ENCODE measurements at regions not wholly inside any gene's neighbourhood (a gene's known extent, or its start where the extent isn't known, plus 50 kb on each side); places are given as distances from the start of the nearest gene placed in this dataset.

DNA sequence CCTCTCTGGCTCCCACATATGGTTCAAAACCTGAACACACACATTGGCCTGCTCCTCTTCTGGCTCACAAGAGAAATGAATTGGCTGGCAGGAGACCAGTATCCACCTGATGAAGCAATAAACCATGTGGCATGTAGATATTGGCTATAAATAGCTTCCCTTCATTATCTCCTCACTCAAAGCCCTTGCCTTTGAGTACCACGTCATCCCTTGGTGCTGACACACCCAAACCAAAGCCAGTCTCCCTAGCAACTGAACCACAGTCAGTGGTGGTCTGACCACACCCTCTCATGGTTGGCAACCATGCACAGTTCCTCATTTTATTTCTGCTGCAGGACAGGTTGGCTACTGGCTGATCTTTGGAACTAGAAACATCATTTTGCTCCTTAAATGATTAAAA is 98.8 kb downstream of the ZNF621 start:
- no peaks in the 10 kb centered on the region for H3K36me3 ChIP-seq (ENCODE audit: insufficient read depth, low read length)
- POLR2A ChIA-PET (ENCODE audit: partially characterized antibody): no interaction called here
- intact Hi-C loops (cut with micrococcal nuclease): no loop called here
- CTCF ChIA-PET (ENCODE audit: partially characterized antibody): no interaction called here
- no peak overlapping the region for H3K27ac ChIP-seq (ENCODE audit: low read depth, low read length)
- peaks cover 0 to 12% (median 3%) of the 10 kb centered on the region in 8 donors for H3K9me3 Mint-ChIP-seq
- no peak overlapping the region for H3K4me3 Mint-ChIP-seq
- DNase-seq: peak in 4 of 5 donors; percentile 3 to 31 (median 12)
- H3K27me3 Mint-ChIP-seq: peaks cover 5 to 14% of the 10 kb centered on the region in 2 donors
- no peak overlapping the region for H3K4me3 ChIP-seq (ENCODE audit: low read length in 2 of 2)
- no peaks in the 10 kb centered on the region for H3K4me1 Mint-ChIP-seq
- H3K4me1 ChIP-seq (ENCODE audit: insufficient read depth, low read length): no peaks in the 10 kb centered on the region
- H3K27me3 ChIP-seq (ENCODE audit: insufficient read depth, low read length): no peaks in the 10 kb centered on the region
- H3K9me3 ChIP-seq (ENCODE audit: control insufficient read depth in 1 of 2, low read length in 2 of 2): no peaks in the 10 kb centered on the region
- H3K27ac Mint-ChIP-seq: no peak overlapping the region
- peaks cover 0 to under 1% of the 10 kb centered on the region in 2 donors for H3K36me3 Mint-ChIP-seq

GRCh38 chr3:40624189-40624769 is 99.5 kb downstream of the ZNF621 start:
- Mint-ChIP-seq H3K36me3 (peaks cover 0 to 3% of the 10 kb centered on the region in 2 donors), H3K27me3 (peaks cover 5 to 14% of the 10 kb centered on the region in 2 donors), H3K4me3 (no peak overlapping the region), H3K27ac (no peak overlapping the region), H3K4me1 (no peaks in the 10 kb centered on the region), H3K9me3 (peaks cover 0 to 15% (median 7%) of the 10 kb centered on the region in 8 donors)
- POLR2A ChIA-PET (ENCODE audit: partially characterized antibody): no interaction called here
- H3K27me3 ChIP-seq (ENCODE audit: insufficient read depth, low read length): no peaks in the 10 kb centered on the region
- no peaks in the 10 kb centered on the region for H3K9me3 ChIP-seq (ENCODE audit: control insufficient read depth in 1 of 2, low read length in 2 of 2)
- CTCF ChIA-PET (ENCODE audit: partially characterized antibody): no interaction called here
- intact Hi-C loops (cut with micrococcal nuclease): no loop called here
- H3K36me3 ChIP-seq (ENCODE audit: insufficient read depth, low read length): no peaks in the 10 kb centered on the region
- no peak overlapping the region for H3K27ac ChIP-seq (ENCODE audit: low read depth, low read length)
- no peaks in the 10 kb centered on the region for H3K4me1 ChIP-seq (ENCODE audit: insufficient read depth, low read length)
- DNase-seq: no peak
- no peak overlapping the region for H3K4me3 ChIP-seq (ENCODE audit: low read length in 2 of 2)

DNA sequence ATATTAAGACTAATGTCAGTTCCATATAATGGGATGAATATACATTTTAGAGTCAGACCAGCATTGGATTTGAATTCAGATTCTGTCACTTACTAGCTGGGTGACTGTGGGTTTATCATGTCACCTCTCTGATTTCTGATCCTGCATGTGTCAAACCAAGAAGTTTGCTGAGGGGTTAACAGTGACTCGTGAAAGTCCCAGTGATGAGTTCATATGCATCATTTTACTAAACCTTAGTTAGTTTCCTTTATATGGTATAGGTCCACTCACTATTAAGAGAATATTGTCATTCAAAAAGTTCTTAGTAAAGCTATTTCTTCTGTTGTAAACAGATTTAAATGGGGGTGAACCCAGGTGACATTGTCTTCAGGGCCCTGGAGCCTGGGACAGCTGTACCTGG is 102.3 kb downstream of the ZNF621 start:
- no peaks in the 10 kb centered on the region for H3K36me3 ChIP-seq (ENCODE audit: insufficient read depth, low read length)
- H3K27me3 ChIP-seq (ENCODE audit: insufficient read depth, low read length): no peaks in the 10 kb centered on the region
- H3K9me3 ChIP-seq (ENCODE audit: control insufficient read depth in 1 of 2, low read length in 2 of 2): no peaks in the 10 kb centered on the region
- peaks cover 8 to 14% of the 10 kb centered on the region in 2 donors for H3K27me3 Mint-ChIP-seq
- no peaks in the 10 kb centered on the region for H3K4me1 Mint-ChIP-seq
- H3K27ac Mint-ChIP-seq: no peak overlapping the region
- POLR2A ChIA-PET (ENCODE audit: partially characterized antibody): no interaction called here
- H3K36me3 Mint-ChIP-seq: peaks cover 0 to 3% of the 10 kb centered on the region in 2 donors
- H3K9me3 Mint-ChIP-seq: peaks cover 0 to 30% (median 14%) of the 10 kb centered on the region in 8 donors
- no peak overlapping the region for H3K4me3 ChIP-seq (ENCODE audit: low read length in 2 of 2)
- intact Hi-C loops (cut with micrococcal nuclease): no loop called here
- H3K4me3 Mint-ChIP-seq: no peak overlapping the region
- CTCF ChIA-PET (ENCODE audit: partially characterized antibody): no interaction called here
- DNase-seq: no peak
- no peaks in the 10 kb centered on the region for H3K4me1 ChIP-seq (ENCODE audit: insufficient read depth, low read length)
- H3K27ac ChIP-seq (ENCODE audit: low read depth, low read length): no peak overlapping the region

- Mint-ChIP-seq H3K4me3 (no peak overlapping the region), H3K27ac (no peak overlapping the region), H3K27me3 (peaks cover 3 to 11% of the 10 kb centered on the region in 2 donors), H3K9me3 (peaks cover 0 to 36% (median 25%) of the 10 kb centered on the region in 8 donors), H3K36me3 (peaks cover 0 to 8% of the 10 kb centered on the region in 2 donors), H3K4me1 (no peaks in the 10 kb centered on the region)
- no peaks in the 10 kb centered on the region for H3K27me3 ChIP-seq (ENCODE audit: insufficient read depth, low read length)
- no peaks in the 10 kb centered on the region for H3K9me3 ChIP-seq (ENCODE audit: control insufficient read depth in 1 of 2, low read length in 2 of 2)
- intact Hi-C loops (cut with micrococcal nuclease): no loop called here
- H3K4me1 ChIP-seq (ENCODE audit: insufficient read depth, low read length): no peaks in the 10 kb centered on the region
- no peak overlapping the region for H3K4me3 ChIP-seq (ENCODE audit: low read length in 2 of 2)
- H3K27ac ChIP-seq (ENCODE audit: low read depth, low read length): no peak overlapping the region
- ChIA-PET CTCF (ENCODE audit: partially characterized antibody) (no interaction called here), POLR2A (ENCODE audit: partially characterized antibody) (no interaction called here)
- DNase-seq: no peak
- H3K36me3 ChIP-seq (ENCODE audit: insufficient read depth, low read length): no peaks in the 10 kb centered on the region
Observed at GRCh38 chr3:40628984-40629383, 104.2 kb downstream of the ZNF621 start.

DNA sequence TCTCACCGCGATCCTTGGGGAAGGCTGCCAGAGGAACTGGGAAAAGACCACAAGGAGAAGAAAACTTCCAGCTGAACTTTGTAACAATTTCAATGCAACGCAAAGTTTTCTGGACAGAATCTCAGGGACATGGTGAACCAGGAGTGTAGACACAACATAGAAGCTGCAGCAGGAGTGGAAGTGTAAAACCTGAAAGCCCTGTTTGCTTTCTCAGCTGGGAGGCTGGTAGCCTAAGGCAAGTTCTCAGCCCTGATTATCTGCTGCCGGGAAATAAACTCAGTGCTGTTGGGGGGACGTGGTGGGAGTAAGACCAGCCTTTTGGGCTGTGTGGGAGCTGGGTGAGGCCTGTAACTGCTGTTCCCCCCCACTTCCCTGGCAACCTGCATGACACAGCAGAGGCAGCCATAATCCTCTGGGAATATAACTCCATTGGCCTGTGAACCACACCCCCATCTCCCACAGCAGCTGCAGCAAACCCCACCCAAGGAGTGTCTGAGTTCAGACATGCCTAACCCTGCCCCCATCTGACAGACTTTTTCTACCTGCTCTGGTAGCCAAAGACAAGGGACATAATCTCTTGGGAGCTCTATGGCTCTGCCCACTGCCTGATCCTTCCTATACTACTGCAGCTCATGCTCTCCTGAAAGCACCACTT is 106.7 kb downstream of the ZNF621 start:
- H3K27ac ChIP-seq (ENCODE audit: low read depth, low read length): no peak overlapping the region
- H3K36me3 Mint-ChIP-seq: peaks cover 0 to 8% of the 10 kb centered on the region in 2 donors
- H3K36me3 ChIP-seq (ENCODE audit: insufficient read depth, low read length): no peaks in the 10 kb centered on the region
- no peak overlapping the region for H3K4me3 Mint-ChIP-seq
- no peaks in the 10 kb centered on the region for H3K4me1 ChIP-seq (ENCODE audit: insufficient read depth, low read length)
- DNase-seq: no peak
- H3K9me3 Mint-ChIP-seq: peaks cover 0 to 38% (median 25%) of the 10 kb centered on the region in 8 donors
- H3K4me1 Mint-ChIP-seq: no peaks in the 10 kb centered on the region
- no peak overlapping the region for H3K27ac Mint-ChIP-seq
- H3K27me3 ChIP-seq (ENCODE audit: insufficient read depth, low read length): no peaks in the 10 kb centered on the region
- H3K27me3 Mint-ChIP-seq: peaks cover 6% of the 10 kb centered on the region in 2 donors
- ChIA-PET CTCF (ENCODE audit: partially characterized antibody) (no interaction called here), POLR2A (ENCODE audit: partially characterized antibody) (no interaction called here)
- H3K4me3 ChIP-seq (ENCODE audit: low read length in 2 of 2): no peak overlapping the region
- H3K9me3 ChIP-seq (ENCODE audit: control insufficient read depth in 1 of 2, low read length in 2 of 2): no peaks in the 10 kb centered on the region
- intact Hi-C loops (cut with micrococcal nuclease): no loop called here

- Histone ChIP-seq H3K4me3 (ENCODE audit: low read length in 2 of 2) (no peak overlapping the region), H3K27me3 (ENCODE audit: insufficient read depth, low read length) (no peaks in the 10 kb centered on the region), H3K36me3 (ENCODE audit: insufficient read depth, low read length) (no peaks in the 10 kb centered on the region), H3K9me3 (ENCODE audit: control insufficient read depth in 1 of 2, low read length in 2 of 2) (no peaks in the 10 kb centered on the region), H3K4me1 (ENCODE audit: insufficient read depth, low read length) (no peaks in the 10 kb centered on the region), H3K27ac (ENCODE audit: low read depth, low read length) (no peak overlapping the region)
- CTCF ChIA-PET (ENCODE audit: partially characterized antibody): no interaction called here
- peaks cover 0 to 4% of the 10 kb centered on the region in 2 donors for H3K27me3 Mint-ChIP-seq
- DNase-seq: no peak
- no peak overlapping the region for H3K27ac Mint-ChIP-seq
- POLR2A ChIA-PET (ENCODE audit: partially characterized antibody): no interaction called here
- no peak overlapping the region for H3K4me3 Mint-ChIP-seq
- no peaks in the 10 kb centered on the region for H3K36me3 Mint-ChIP-seq
- no peaks in the 10 kb centered on the region for H3K4me1 Mint-ChIP-seq
- intact Hi-C loops (cut with micrococcal nuclease): no loop called here
- peaks cover 0 to 13% (median 3%) of the 10 kb centered on the region in 8 donors for H3K9me3 Mint-ChIP-seq
Observed at GRCh38 chr3:40637906-40638305, 113.1 kb downstream of the ZNF621 start.

- Histone ChIP-seq H3K4me3 (ENCODE audit: low read length in 2 of 2) (no peak overlapping the region), H3K27me3 (ENCODE audit: insufficient read depth, low read length) (no peaks in the 10 kb centered on the region), H3K36me3 (ENCODE audit: insufficient read depth, low read length) (no peaks in the 10 kb centered on the region), H3K27ac (ENCODE audit: low read depth, low read length) (no peak overlapping the region), H3K4me1 (ENCODE audit: insufficient read depth, low read length) (no peaks in the 10 kb centered on the region), H3K9me3 (ENCODE audit: control insufficient read depth in 1 of 2, low read length in 2 of 2) (no peaks in the 10 kb centered on the region)
- Mint-ChIP-seq H3K9me3 (peaks cover 0 to 3% (median under 1%) of the 10 kb centered on the region in 8 donors), H3K36me3 (no peaks in the 10 kb centered on the region), H3K4me3 (no peak overlapping the region), H3K27ac (no peak overlapping the region), H3K4me1 (no peaks in the 10 kb centered on the region), H3K27me3 (peaks cover 0 to 4% of the 10 kb centered on the region in 2 donors)
- DNase-seq: no peak
- CTCF ChIA-PET (ENCODE audit: partially characterized antibody): no interaction called here
- POLR2A ChIA-PET (ENCODE audit: partially characterized antibody): no interaction called here
- intact Hi-C loops (cut with micrococcal nuclease): no loop called here
Observed at GRCh38 chr3:40639006-40639405, 114.2 kb downstream of the ZNF621 start.
